ENCODE measurements at regions not wholly inside any gene's neighbourhood (a gene's known extent, or its start where the extent isn't known, plus 50 kb on each side); places are given as distances from the start of the nearest gene placed in this dataset.

DNA sequence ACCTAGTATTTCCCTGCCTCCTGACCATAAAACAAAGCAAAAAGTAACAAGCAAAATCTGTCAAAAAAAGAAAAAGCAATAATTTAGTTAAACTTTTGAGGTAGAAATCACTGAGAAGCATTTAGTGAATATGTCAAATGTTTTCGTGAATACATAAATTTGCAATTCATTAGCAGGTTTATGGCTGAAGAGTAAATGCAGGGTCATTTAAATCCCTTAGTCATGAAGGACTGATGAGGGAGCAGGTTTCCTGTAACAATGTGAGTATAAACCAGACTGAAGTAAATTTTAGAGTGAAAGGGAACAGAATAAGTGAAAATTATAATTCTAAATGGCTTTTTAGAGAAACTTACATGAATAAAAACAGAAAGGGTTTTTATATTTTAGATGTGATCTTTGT lies 313.5 kb upstream of the MANEA start:
- Histone ChIP-seq H3K27ac (no peak overlapping the region), H3K36me3 (no peaks in the 10 kb centered on the region), H3K4me1 (no peaks in the 10 kb centered on the region), H3K4me3 (no peak overlapping the region), H3K9me3 (no peaks in the 10 kb centered on the region), H3K27me3 (no peaks in the 10 kb centered on the region)
- DNase-seq = no peak
- no peak for TF ChIP-seq POLR2A (IDR thresholded peaks at IDR 0.05)
- TF ChIP-seq, protein P1, sequence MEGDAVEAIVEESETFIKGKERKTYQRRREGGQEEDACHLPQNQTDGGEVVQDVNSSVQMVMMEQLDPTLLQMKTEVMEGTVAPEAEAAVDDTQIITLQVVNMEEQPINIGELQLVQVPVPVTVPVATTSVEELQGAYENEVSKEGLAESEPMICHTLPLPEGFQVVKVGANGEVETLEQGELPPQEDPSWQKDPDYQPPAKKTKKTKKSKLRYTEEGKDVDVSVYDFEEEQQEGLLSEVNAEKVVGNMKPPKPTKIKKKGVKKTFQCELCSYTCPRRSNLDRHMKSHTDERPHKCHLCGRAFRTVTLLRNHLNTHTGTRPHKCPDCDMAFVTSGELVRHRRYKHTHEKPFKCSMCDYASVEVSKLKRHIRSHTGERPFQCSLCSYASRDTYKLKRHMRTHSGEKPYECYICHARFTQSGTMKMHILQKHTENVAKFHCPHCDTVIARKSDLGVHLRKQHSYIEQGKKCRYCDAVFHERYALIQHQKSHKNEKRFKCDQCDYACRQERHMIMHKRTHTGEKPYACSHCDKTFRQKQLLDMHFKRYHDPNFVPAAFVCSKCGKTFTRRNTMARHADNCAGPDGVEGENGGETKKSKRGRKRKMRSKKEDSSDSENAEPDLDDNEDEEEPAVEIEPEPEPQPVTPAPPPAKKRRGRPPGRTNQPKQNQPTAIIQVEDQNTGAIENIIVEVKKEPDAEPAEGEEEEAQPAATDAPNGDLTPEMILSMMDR (IDR thresholded peaks at IDR 0.05) = no peak

- Histone ChIP-seq H3K4me1 (no peaks in the 10 kb centered on the region), H3K27ac (no peak overlapping the region), H3K27me3 (no peaks in the 10 kb centered on the region), H3K36me3 (no peaks in the 10 kb centered on the region), H3K4me3 (no peak overlapping the region), H3K9me3 (no peaks in the 10 kb centered on the region)
- DNase-seq = no peak
- TF ChIP-seq POLR2A (IDR thresholded peaks at IDR 0.05) = no peak
- TF ChIP-seq, protein P1 (IDR thresholded peaks at IDR 0.05) = no peak
Observed at GRCh38 chr6:95266537-95267258, 310.6 kb upstream of the MANEA start.

- no peaks in the 10 kb centered on the region for H3K27me3 ChIP-seq
- H3K4me3 ChIP-seq = no peak overlapping the region
- H3K27ac ChIP-seq = no peak overlapping the region
- no peak for DNase-seq
- TF ChIP-seq, protein P1 (IDR thresholded peaks at IDR 0.05) = no peak
- no peak for TF ChIP-seq POLR2A (IDR thresholded peaks at IDR 0.05)
- H3K4me1 ChIP-seq = no peaks in the 10 kb centered on the region
- no peaks in the 10 kb centered on the region for H3K9me3 ChIP-seq
- no peaks in the 10 kb centered on the region for H3K36me3 ChIP-seq
Observed at GRCh38 chr6:95274686-95275235, 302.6 kb upstream of the MANEA start.

DNA sequence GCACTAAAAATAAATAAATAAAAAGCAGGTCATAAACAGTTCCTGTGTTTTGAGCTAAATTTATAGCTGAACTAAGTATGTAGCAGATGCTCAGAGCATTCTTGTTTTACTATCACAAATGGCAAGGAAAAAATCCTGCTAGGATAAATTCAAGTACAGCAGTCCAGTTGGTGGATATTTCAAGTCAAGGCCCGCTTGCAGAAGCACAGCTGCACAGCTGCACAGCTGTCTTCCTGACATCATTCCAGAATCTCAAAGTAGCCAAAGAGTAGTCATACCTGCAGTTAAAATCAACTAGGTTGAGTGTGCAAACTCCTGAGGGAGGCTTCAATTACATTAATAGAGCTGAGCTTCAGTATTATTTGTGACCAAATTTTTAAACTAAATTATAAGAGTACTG lies 297.7 kb upstream of the MANEA start:
- Histone ChIP-seq H3K36me3 (no peaks in the 10 kb centered on the region), H3K4me3 (no peak overlapping the region), H3K27me3 (no peaks in the 10 kb centered on the region), H3K4me1 (no peaks in the 10 kb centered on the region), H3K27ac (no peak overlapping the region), H3K9me3 (no peaks in the 10 kb centered on the region)
- no peak for DNase-seq
- TF ChIP-seq, protein P1 (IDR thresholded peaks at IDR 0.05) = no peak
- TF ChIP-seq POLR2A (IDR thresholded peaks at IDR 0.05) = no peak

GRCh38 chr6:95280686-95281273 lies 296.6 kb upstream of the MANEA start:
- Histone ChIP-seq H3K9me3 (no peaks in the 10 kb centered on the region), H3K4me1 (no peaks in the 10 kb centered on the region), H3K27me3 (no peaks in the 10 kb centered on the region), H3K4me3 (no peak overlapping the region), H3K36me3 (no peaks in the 10 kb centered on the region), H3K27ac (no peak overlapping the region)
- no peak for DNase-seq
- TF ChIP-seq, protein P1 (IDR thresholded peaks at IDR 0.05) = no peak
- TF ChIP-seq POLR2A (IDR thresholded peaks at IDR 0.05) = no peak
